Astrocyte of the cerebellum (primary cell): ENCODE measurements at regions not wholly inside any gene's neighbourhood (a gene's known extent, or its start where the extent isn't known, plus 50 kb on each side); places are given as distances from the start of the nearest gene placed in this dataset.

Experiments
- DNase-seq: peaks from one replicate; pipeline ENCODE4 v3.0.0-alpha.2; 2011; ENCODE audit warnings: low read depth
- H3K4me3 ChIP-seq: 2 replicates; pipeline ENCODE4 v1.5.1; 2011; ENCODE audit warnings: mild to moderate bottlenecking, low read depth, low read length, moderate library complexity
- in situ Hi-C: cut with HindIII; loops from 2 replicates; pipeline ENCODE4 v1.10.0; 2017; ENCODE audit warnings: low sequenced_read_pairs
- TF ChIP-seq, protein P1 (sequence below): IDR thresholded peaks from 2 replicates; pipeline ENCODE4 v1.5.1; 2012; ENCODE audit warnings: low read length, low read depth, moderate library complexity, mild to moderate bottlenecking; ENCODE audit errors: missing control alignments

DNA sequence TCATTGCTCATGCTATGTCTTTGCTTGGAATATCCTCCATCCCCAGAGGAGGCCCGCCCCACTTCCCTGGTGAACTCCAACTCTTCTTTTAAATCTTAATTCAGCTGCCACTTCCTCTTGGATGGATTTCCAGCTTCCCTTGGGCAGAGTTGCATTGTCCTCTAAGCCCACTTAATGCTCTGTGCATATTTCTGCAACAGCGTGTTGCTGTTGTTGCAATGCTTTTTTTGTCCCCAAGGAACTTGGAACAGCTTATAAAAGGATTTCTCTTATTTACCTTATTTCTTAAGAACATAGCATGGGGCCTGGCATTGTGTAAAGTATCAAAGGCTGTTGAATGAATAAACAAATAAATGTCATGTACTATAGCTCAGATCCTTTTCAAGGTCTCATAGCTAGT, 507.4 kb downstream of the METTL15 start:
- in situ Hi-C loops, result no loop called here
- DNase-seq, result no peak
- TF ChIP-seq, protein P1, sequence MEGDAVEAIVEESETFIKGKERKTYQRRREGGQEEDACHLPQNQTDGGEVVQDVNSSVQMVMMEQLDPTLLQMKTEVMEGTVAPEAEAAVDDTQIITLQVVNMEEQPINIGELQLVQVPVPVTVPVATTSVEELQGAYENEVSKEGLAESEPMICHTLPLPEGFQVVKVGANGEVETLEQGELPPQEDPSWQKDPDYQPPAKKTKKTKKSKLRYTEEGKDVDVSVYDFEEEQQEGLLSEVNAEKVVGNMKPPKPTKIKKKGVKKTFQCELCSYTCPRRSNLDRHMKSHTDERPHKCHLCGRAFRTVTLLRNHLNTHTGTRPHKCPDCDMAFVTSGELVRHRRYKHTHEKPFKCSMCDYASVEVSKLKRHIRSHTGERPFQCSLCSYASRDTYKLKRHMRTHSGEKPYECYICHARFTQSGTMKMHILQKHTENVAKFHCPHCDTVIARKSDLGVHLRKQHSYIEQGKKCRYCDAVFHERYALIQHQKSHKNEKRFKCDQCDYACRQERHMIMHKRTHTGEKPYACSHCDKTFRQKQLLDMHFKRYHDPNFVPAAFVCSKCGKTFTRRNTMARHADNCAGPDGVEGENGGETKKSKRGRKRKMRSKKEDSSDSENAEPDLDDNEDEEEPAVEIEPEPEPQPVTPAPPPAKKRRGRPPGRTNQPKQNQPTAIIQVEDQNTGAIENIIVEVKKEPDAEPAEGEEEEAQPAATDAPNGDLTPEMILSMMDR, result no peak
- H3K4me3 ChIP-seq, result no peak overlapping the region

DNA sequence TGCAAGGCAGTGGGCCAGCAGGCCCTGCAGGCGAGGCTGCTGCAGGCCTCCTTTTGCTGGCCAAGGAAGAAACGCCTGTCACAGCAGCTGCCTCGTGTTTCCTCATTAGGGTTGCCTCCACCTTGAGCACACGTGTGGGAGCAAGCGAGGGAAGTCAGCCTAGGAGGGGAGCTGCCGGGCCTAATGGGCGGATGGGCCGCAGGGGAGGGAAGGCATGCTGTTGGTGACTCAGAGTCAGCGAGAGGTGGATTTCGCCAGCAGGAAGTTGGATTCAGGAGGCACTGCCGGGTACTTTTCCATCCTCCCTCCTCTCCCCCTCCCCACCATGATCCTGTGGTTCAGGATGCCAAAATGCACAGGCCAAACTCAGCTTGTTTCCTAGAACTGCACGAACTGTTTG, 498.7 kb downstream of the METTL15 start:
- H3K4me3 ChIP-seq, result no peak overlapping the region
- in situ Hi-C loops, result no loop called here
- TF ChIP-seq, protein P1, result no peak
- DNase-seq, result no peak

- in situ Hi-C loops, result no loop called here
- no peak overlapping the region for H3K4me3 ChIP-seq
- TF ChIP-seq, protein P1, result no peak
- DNase-seq, result no peak
These were observed 491.5 kb downstream of the METTL15 start for GRCh38 chr11:28599656-28600055.

GRCh38 chr11:28598531-28598930, 490.3 kb downstream of the METTL15 start:
- TF ChIP-seq, protein P1, result no peak
- no peak overlapping the region for H3K4me3 ChIP-seq
- in situ Hi-C loops, result no loop called here
- no peak for DNase-seq

DNA sequence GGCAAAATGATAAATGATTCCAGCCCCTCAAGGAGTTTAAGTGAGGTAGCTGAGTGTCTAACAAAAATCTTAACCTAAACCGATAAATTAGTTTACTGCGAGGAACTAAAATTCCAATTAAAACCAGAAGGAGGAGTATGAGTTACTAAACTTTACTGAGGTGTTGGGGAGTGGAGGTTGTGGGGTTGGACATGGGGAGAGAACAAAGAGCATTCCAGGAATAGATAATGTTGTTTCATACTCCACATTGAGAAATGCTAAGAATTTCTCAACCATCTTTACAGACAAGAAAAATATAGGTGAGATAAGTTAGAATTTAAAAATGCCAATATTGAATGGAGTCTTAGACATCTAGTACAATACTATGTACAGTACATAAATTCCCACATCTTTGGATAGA, 488.6 kb downstream of the METTL15 start:
- H3K4me3 ChIP-seq, result no peak overlapping the region
- in situ Hi-C loops, result no loop called here
- DNase-seq, result no peak
- TF ChIP-seq, protein P1, result no peak

DNA sequence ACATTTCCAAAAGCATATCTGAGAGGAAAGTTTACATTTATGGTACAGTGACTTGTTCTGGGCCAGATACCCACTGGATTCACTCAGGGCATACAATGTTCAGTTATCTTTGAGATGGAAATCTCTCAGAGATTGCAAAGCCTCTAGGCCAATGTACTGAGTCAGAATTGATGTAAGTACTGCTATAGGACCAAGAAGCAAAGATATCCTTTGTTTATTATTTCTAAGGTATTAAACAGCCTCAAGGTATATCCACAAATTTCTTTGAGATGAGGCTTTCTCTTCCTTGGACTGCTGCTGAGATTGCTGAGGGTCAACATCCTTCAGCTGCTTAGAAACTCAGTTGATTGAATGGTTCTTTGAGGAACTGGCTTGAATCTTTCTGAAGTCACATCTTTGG, 484.0 kb downstream of the METTL15 start:
- TF ChIP-seq, protein P1, result no peak
- in situ Hi-C loops, result no loop called here
- no peak for DNase-seq
- no peak overlapping the region for H3K4me3 ChIP-seq

GRCh38 chr11:28584992-28585391, 476.8 kb downstream of the METTL15 start:
- TF ChIP-seq, protein P1, result no peak
- DNase-seq, result no peak
- in situ Hi-C loops, result no loop called here
- H3K4me3 ChIP-seq, result no peak overlapping the region
